ENCODE measurements at regions not wholly inside any gene's neighbourhood (a gene's known extent, or its start where the extent isn't known, plus 50 kb on each side); places are given as distances from the start of the nearest gene placed in this dataset.

DNA sequence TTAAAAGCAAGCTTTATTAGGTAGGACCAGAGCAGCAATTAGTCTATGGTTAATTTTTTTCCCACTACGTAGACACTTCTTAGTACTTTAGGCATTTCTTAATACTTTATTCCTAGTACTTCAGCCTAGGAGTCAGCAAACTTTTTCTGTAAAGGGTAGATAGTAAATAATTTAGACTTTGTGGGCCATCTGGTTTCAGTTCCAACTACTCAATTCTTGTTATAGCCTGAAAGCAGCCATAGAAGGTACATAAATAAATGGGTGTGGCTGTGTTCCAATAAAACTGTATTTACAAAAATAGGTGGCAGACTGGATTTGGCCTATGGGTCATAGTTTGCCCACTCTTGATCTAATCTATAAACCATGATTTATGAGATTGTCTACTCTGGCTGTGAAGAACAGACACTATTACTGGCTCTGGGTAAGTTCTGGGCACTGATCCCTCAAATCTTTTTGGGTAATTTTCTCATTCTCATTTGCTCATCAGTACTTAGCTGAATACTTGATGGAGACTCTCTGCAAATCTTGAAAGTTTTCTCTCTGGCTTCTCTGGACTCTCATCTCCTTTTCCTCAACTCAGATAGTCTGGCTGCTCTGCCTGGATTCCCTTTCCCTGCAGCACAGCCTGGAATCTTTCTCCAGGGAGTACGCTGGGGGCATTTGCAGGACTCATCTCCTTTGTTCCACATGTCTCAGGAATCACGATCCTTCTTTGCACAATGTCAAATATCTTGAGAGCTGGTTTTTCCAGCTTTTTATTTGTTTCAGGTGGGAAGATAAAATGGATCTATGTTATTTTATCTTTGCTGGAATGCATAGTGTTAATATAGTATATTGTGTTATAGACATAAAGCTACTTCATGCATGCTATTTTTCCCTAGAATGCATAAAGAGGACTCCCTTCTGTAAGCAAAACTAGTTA is 524.8 kb upstream of the TBL1XR1 start (continued):
- TF ChIP-seq, protein P1, sequence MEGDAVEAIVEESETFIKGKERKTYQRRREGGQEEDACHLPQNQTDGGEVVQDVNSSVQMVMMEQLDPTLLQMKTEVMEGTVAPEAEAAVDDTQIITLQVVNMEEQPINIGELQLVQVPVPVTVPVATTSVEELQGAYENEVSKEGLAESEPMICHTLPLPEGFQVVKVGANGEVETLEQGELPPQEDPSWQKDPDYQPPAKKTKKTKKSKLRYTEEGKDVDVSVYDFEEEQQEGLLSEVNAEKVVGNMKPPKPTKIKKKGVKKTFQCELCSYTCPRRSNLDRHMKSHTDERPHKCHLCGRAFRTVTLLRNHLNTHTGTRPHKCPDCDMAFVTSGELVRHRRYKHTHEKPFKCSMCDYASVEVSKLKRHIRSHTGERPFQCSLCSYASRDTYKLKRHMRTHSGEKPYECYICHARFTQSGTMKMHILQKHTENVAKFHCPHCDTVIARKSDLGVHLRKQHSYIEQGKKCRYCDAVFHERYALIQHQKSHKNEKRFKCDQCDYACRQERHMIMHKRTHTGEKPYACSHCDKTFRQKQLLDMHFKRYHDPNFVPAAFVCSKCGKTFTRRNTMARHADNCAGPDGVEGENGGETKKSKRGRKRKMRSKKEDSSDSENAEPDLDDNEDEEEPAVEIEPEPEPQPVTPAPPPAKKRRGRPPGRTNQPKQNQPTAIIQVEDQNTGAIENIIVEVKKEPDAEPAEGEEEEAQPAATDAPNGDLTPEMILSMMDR (IDR thresholded peaks at IDR 0.05; ENCODE audit: control extremely low read depth in 1 of 3, insufficient read depth in 1 of 3, low read depth in 1 of 3, low read length in 3 of 3): no peak
- TF ChIP-seq RAD21 (IDR thresholded peaks at IDR 0.05 in 1 of 2, conservative IDR thresholded peaks at IDR 0.05 in 1 of 2; ENCODE audit: low read depth in 2 of 2, low read length in 2 of 2): no peak
- TF ChIP-seq KDM5A (IDR thresholded peaks at IDR 0.05; ENCODE audit: low read length): no peak
- TF ChIP-seq CREB1 (IDR thresholded peaks at IDR 0.05): no peak
- no peak for TF ChIP-seq BRCA1 (IDR thresholded peaks at IDR 0.05; ENCODE audit: low read depth, low read length)
